ENCODE measurements at regions not wholly inside any gene's neighbourhood (a gene's known extent, or its start where the extent isn't known, plus 50 kb on each side); places are given as distances from the start of the nearest gene placed in this dataset.
A peak's percentile ranks its signal among the peaks of the same experiment; 100 is the strongest.
"Not testable (repeated sequence)": the region's sequence is repeated elsewhere in the genome, so short reads cannot be mapped to it uniquely, and the experiment has no call there.

GRCh38 chr15:20680257-20680815 lies 138.7 kb upstream of the GOLGA6L6 start:
- DNase-seq = not testable (repeated sequence)

GRCh38 chr15:20672470-20672869 lies 130.9 kb upstream of the GOLGA6L6 start:
- no peak for DNase-seq

DNA sequence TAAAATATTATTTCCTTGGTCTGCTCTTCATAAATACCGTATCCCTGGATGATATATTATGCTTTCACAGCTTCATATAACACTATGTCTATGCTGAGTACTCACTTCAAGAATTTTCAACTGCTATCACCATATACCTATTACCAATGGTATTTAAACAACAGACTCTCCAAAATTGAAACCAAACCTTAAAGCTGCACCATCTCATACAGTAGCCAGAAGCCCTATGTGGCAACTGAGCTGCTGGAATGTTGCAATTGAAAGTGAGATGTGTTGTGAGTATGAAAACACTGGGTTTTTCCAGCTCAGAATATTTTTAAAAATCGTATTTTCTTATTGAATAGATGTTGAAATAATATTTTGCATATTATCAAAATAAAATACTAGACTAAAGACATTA lies 130.1 kb upstream of the GOLGA6L6 start:
- no peak for DNase-seq

DNA sequence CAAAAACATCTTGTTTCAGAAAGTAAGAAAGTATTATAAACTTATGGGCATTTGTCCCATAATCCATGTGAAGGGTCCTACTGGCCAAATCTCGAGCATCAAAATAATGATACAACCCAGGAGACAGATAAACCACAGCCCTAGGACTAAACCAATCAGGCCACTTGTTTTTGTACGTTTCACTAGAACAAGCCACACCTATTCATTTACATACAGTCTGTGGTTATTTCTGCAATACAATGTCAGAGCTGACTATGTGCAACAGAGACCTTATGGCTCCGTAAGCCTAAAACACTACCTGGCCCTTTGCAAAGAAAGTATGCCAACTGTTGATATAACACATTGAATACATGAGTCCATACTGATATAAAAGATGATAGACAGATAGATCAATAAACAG lies 124.8 kb upstream of the GOLGA6L6 start:
- DNase-seq = not testable (repeated sequence)

DNA sequence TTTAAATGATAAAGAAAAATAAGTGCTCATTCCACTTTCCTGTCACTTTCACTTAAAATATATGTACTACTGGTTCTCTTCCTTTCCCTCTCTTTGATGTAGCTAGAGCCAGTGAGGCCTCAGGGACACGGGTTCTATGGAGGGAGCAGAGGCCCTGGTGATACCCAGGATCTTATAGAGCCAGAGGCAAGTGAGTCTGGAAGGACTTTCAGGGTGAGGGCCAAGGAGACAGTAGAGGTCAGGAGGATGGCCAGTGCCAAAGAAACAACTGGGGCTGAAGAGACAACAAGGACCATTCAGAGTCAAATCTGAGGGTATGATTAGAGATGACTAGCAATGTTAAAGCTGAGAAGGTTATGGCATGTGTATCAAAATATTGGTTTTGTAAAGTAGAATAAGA lies 124.1 kb upstream of the GOLGA6L6 start:
- no peak for DNase-seq

GRCh38 chr15:20659265-20659664 lies 117.7 kb upstream of the GOLGA6L6 start:
- DNase-seq = no peak

GRCh38 chr15:20658024-20658423 lies 116.4 kb upstream of the GOLGA6L6 start:
- DNase-seq = no peak

DNA sequence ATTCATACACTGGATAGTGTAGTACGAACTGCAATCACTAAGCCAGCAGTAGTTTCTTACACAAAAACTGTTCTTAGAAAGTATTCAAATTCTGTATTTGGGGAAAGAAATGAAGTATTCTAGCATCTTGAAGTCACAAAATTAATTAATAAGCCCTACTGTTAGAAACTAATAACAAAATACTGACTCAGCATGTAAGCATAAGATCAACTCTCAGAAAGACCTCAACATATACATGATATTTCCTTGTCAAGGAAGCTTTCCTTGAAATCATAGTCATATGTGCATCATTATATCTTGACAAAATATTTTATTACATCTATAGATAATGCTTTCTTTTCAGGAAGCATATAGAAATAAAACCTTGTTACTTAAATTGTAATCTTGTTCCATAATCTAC lies 115.5 kb upstream of the GOLGA6L6 start:
- DNase-seq = no peak

- DNase-seq = no peak
Measured at GRCh38 chr15:20652914-20653313, 111.3 kb upstream of the GOLGA6L6 start.

- DNase-seq = not testable (repeated sequence)
Measured at GRCh38 chr15:20648402-20648975, 106.9 kb upstream of the GOLGA6L6 start.

GRCh38 chr15:20646529-20647142 lies 105.0 kb upstream of the GOLGA6L6 start:
- no peak for DNase-seq

GRCh38 chr15:20645956-20646355 lies 104.4 kb upstream of the GOLGA6L6 start:
- peak; percentile 39 for DNase-seq

- no peak for DNase-seq
Measured at GRCh38 chr15:20644896-20645295, 103.3 kb upstream of the GOLGA6L6 start.

DNA sequence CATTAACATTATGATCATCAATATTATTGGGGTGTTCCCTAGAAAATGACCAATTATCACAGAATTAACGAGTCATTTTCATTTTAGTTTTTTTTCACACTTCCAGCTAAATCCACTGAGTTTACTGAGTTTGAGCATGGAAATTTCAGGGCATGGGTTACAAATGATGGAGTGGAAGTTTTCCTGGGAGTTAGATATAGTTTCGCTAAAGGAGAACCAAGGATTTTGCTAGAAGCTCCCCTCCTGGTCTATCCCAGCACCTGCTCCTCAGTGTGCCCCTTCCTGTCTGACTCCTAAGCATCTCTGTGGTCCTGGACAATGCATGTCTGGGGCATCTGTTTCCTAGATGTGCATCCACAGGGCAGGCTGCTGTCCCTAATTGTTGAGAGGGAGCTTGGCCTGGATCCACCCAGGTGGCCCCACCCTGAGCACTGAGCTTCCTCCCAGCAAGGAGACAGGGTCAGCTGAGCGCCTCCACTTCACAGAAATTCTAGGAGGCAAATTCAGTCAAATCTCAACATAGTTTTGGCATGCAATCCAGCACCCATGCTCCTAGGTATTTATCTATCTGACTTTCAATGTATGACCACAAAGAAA lies 102.3 kb upstream of the GOLGA6L6 start:
- DNase-seq = no peak

DNA sequence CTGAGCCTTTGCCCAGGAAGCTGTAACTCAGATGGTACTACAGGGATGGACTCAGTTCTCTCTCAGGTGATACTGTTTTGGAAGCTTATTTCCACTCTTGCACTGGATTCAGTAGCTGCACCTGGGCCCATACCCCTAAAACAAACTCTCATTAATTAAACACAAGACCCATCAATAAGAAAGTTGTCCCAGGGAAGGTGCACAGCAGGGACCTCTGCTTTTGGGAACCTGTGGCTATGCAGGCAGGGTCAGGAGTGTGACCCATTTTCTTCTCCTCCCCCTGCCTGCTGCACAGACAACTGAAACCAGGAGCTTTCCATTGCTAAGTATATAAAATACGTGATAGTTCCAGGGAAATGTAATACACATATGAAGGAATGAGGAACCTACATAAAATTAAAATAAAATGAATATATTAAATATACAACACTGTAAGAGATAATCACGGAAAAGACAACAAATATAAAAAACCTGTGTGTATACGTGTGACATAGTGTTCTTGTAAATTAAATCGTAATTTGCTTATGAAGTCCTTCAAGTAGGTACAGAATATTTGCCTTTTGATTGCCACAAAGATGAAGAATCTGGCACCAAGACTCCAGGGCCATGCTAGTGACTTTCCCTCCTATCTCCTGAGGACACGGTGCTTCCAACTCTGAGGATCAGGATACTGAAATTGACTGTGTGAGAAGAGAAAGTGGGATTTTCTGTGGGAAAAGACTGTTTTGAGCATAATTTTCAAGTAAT lies 101.6 kb upstream of the GOLGA6L6 start:
- no peak for DNase-seq

GRCh38 chr15:20642054-20642767 lies 100.6 kb upstream of the GOLGA6L6 start:
- DNase-seq = no peak

- DNase-seq = not testable (repeated sequence)
Measured at GRCh38 chr15:20640427-20640826, 98.8 kb upstream of the GOLGA6L6 start.

DNA sequence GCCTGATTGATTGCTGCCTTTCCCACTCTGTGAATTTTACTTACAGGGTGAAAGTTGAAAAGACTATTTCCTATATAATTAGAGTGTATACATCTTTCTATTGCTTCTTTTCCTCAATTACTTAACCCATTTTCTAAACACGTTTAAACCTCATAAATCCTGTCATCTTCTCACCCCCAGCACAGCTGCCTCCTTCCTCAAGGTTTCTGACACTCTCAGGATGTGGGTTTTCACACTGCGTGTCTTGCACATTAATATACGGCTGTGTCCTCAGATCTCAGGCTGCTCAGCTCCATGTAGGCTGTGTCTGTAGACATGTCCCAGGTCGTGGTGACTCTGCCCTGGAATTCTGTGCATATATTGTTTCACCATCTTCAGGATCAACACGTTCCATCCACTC lies 97.6 kb upstream of the GOLGA6L6 start:
- not testable (repeated sequence) for DNase-seq

DNA sequence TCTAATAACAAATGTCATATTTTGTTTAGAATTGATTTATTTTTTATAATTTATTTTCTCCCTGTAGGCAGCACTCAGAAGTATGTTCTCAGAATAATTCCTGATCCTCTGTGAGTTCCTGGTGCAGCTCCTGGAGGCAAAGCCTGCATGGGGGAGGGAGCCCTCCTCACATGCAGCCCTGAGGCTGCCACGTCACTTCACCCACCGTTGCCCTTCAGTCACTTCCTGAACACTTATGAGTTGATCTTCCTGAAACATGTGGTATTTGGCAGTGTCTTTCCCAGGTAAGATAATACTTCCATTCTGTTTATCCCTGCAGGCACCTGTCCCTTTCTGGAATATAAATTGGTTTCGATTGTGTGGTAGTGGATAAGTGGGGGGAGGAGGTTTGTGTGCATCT lies 95.9 kb upstream of the GOLGA6L6 start:
- not testable (repeated sequence) for DNase-seq

GRCh38 chr15:20629526-20629925 lies 87.9 kb upstream of the GOLGA6L6 start:
- not testable (repeated sequence) for DNase-seq

- not testable (repeated sequence) for DNase-seq
Measured at GRCh38 chr15:20628538-20628937, 86.9 kb upstream of the GOLGA6L6 start.

DNA sequence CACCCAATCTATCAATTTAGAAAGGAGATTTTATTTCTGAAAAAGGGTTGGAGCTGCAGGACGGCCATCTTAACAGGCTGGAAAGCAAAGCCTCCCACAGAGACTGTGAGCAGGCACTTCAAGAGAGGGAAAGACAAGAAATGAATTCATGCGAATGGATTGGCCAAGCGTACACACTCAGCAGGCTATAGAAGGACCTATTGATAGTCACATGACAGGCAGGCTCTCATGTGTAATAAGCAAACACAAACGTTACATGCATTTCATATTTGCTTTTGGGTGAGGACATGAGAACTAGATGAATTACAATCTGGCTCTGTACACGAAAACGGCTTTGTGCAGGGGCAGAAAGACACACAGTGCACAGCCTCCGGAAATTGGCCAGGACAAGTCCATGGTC lies 83.9 kb upstream of the GOLGA6L6 start:
- DNase-seq = not testable (repeated sequence)

DNA sequence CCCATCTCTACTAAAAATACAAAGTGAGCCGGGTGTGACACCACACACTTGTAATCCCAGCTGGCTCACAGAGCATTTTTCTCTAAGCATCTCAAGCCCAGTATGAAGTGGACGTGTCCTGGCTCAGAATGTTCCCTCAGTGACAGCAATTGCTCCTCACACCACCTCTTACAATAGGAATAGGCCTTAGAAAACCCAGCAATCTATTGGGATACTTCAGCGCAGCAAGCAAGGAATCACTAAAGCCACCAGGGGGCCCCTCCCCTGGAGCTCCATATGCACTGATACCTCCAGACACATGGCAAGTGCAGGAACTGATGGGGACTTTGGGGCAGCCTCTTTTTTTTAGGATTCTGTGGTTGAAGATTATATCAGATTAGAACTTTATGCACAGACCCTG lies 82.5 kb upstream of the GOLGA6L6 start:
- not testable (repeated sequence) for DNase-seq
